ENCODE measurements at regions not wholly inside any gene's neighbourhood (a gene's known extent, or its start where the extent isn't known, plus 50 kb on each side); places are given as distances from the start of the nearest gene placed in this dataset.

- no peak for TF ChIP-seq MYC (IDR thresholded peaks at IDR 0.05; ENCODE audit: low read depth, low read length)
- TF ChIP-seq, protein P1, sequence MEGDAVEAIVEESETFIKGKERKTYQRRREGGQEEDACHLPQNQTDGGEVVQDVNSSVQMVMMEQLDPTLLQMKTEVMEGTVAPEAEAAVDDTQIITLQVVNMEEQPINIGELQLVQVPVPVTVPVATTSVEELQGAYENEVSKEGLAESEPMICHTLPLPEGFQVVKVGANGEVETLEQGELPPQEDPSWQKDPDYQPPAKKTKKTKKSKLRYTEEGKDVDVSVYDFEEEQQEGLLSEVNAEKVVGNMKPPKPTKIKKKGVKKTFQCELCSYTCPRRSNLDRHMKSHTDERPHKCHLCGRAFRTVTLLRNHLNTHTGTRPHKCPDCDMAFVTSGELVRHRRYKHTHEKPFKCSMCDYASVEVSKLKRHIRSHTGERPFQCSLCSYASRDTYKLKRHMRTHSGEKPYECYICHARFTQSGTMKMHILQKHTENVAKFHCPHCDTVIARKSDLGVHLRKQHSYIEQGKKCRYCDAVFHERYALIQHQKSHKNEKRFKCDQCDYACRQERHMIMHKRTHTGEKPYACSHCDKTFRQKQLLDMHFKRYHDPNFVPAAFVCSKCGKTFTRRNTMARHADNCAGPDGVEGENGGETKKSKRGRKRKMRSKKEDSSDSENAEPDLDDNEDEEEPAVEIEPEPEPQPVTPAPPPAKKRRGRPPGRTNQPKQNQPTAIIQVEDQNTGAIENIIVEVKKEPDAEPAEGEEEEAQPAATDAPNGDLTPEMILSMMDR (IDR thresholded peaks at IDR 0.05; ENCODE audit: low read depth, low read length) = no peak
Observed at GRCh38 chr3:193974671-193975535, 161.0 kb upstream of the HES1 start.
